ENCODE measurements at regions not wholly inside any gene's neighbourhood (a gene's known extent, or its start where the extent isn't known, plus 50 kb on each side); places are given as distances from the start of the nearest gene placed in this dataset.

DNA sequence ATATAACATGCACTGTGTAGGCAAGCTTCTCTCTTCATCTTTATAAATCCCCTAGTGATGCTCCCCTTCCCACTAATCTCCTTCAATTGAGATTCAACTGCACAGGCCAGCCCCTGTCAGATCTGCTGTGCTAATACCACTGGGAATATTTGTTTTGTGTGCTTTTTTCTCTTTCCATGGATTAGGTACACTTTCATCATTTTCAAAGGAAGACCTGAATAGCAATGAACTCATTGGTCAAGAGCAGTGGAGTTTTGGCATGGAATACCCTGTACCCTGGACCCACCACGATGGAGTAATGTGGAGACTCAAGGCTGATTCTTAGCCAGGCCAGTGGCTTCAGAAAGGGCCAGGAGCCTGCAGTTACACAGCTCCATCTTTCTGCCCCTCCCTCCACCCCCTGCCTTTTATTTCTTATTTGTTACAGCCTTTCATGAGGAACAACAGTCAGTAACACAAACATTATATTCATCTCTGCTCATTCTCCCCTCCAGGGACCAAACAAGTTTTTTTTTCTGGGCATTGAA, 75.4 kb upstream of the KCNG1 start:
- Histone ChIP-seq H3K36me3 (ENCODE audit: control insufficient read depth, insufficient read depth, low read length) (no peaks in the 10 kb centered on the region), H2BK15ac (ENCODE audit: low read depth, low read length) (no peak overlapping the region), H3K23ac (ENCODE audit: low read depth, low read length) (no peak overlapping the region), H3K4ac (ENCODE audit: low read depth, low read length) (no peak overlapping the region), H3K9me1 (ENCODE audit: insufficient read depth, low read length) (no peaks in the 10 kb centered on the region), H4K8ac (ENCODE audit: low read depth in 2 of 2, low read length in 2 of 2) (no peak overlapping the region), H3K9me3 (ENCODE audit: control insufficient read depth, insufficient read depth, low read length) (peaks cover 4% of the 10 kb centered on the region; the same call in 1 of the 2 replicates), H2BK5ac (ENCODE audit: low read depth, low read length, poor library complexity, severe bottlenecking) (no peak overlapping the region), H3K18ac (ENCODE audit: low read depth, low read length) (no peak overlapping the region), H3K79me1 (ENCODE audit: low read depth in 1 of 2, low read length in 2 of 2) (no peaks in the 10 kb centered on the region), H3K4me3 (ENCODE audit: insufficient read depth, low read depth, low read length) (no peak overlapping the region), H3K56ac (ENCODE audit: extremely low read depth, insufficient read depth, low read length) (no peak overlapping the region), H2AK5ac (ENCODE audit: low read depth, low read length) (no peak overlapping the region), H2BK120ac (ENCODE audit: low read depth, low read length) (no peak overlapping the region), H3K9ac (ENCODE audit: low read depth, low read length) (no peak overlapping the region), H4K5ac (ENCODE audit: low read depth, low read length) (no peak overlapping the region), H3K4me1 (ENCODE audit: control insufficient read depth, insufficient read depth, low read length) (no peaks in the 10 kb centered on the region), H3K14ac (replicated peaks; ENCODE audit: low read depth, low read length) (no peak overlapping the region), H2AFZ (replicated peaks; ENCODE audit: low read length, poor library complexity) (no peak overlapping the region), H2BK20ac (ENCODE audit: low read depth, low read length) (no peak overlapping the region), H3K27ac (ENCODE audit: insufficient read depth, low read length) (no peak overlapping the region), H3K27me3 (ENCODE audit: control insufficient read depth, insufficient read depth, low read length) (peaks cover 70% of the 10 kb centered on the region), H4K91ac (ENCODE audit: insufficient read depth, low read depth, low read length) (no peak overlapping the region), H2AK9ac (replicated peaks; ENCODE audit: low read depth, low read length, poor library complexity) (no peak overlapping the region), H3K4me2 (ENCODE audit: low read depth, low read length) (no peak overlapping the region), H4K20me1 (ENCODE audit: insufficient read depth, low read length) (0 out of 2 replicates have a peak, but pooled peaks cover 2% of the 10 kb centered on the region)
- ChIA-PET CTCF (no interaction called here), POLR2A (ENCODE audit: unreplicated experiment) (no interaction called here)
- in situ Hi-C loops (cut with MboI; ENCODE audit: low sequenced_read_pairs): no loop called here
- TF ChIP-seq, protein P1, sequence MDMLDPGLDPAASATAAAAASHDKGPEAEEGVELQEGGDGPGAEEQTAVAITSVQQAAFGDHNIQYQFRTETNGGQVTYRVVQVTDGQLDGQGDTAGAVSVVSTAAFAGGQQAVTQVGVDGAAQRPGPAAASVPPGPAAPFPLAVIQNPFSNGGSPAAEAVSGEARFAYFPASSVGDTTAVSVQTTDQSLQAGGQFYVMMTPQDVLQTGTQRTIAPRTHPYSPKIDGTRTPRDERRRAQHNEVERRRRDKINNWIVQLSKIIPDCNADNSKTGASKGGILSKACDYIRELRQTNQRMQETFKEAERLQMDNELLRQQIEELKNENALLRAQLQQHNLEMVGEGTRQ (IDR thresholded peaks at IDR 0.05; ENCODE audit: low read depth, low read length): no peak
- TF ChIP-seq CEBPB (IDR thresholded peaks at IDR 0.05; ENCODE audit: low read depth, low read length): no peak
- TF ChIP-seq MAFK (IDR thresholded peaks at IDR 0.05; ENCODE audit: low read depth, low read length): no peak
- no peak for TF ChIP-seq SMC3 (IDR thresholded peaks at IDR 0.05; ENCODE audit: low read depth, low read length)
- TF ChIP-seq CHD1 (IDR thresholded peaks at IDR 0.05; ENCODE audit: low read depth, low read length): no peak
- no peak for TF ChIP-seq BHLHE40 (IDR thresholded peaks at IDR 0.05; ENCODE audit: low read depth, low read length)
- BruUV-seq (replicated peaks): no TSS peak
- 17% methylated on average over 1 of the region's 1 CpG; no CpG with 5 or more reads in 1 of the 2 experiments for WGBS, 2 experiments (ENCODE audit: extremely low coverage in 2 of 2, insufficient read length in 1 of 2)
- dilution Hi-C loops (cut with HindIII; ENCODE audit: low sequenced_read_pairs, unreplicated experiment): no loop called here
- ATAC-seq (ENCODE audit: low read depth) (no peak), DNase-seq (no peak)
- intact Hi-C loops (cut with micrococcal nuclease): no loop called here

Measured in IMR-90 (cell line).